22Rv1 (cell line): ENCODE measurements at regions not wholly inside any gene's neighbourhood (a gene's known extent, or its start where the extent isn't known, plus 50 kb on each side); places are given as distances from the start of the nearest gene placed in this dataset.
"Not testable (repeated sequence)": the region's sequence is repeated elsewhere in the genome, so short reads cannot be mapped to it uniquely, and the experiment has no call there.

Experiments used
- H3K27ac ChIP-seq: fragments of 450-650 bp; 2 replicates; pipeline ENCODE4 v1.5.1; 2017
- CTCF ChIP-seq: fragments of 450-650 bp; IDR thresholded peaks from 2 replicates; pipeline ENCODE4 v1.5.1; 2017; ENCODE audit warnings: mild to moderate bottlenecking
- ZFX ChIP-seq: fragments of 450-650 bp; IDR thresholded peaks from 2 replicates; pipeline ENCODE4 v1.6.1; 2017; ENCODE audit warnings: antibody characterized with exemption, borderline replicate concordance

- H3K27ac ChIP-seq: no peak overlapping the region
- TF ChIP-seq ZFX (no peak), CTCF (no peak)
Observed at GRCh38 chr7:152512706-152513105, 76.9 kb upstream of the KMT2C start.

- no peak overlapping the region for H3K27ac ChIP-seq
- TF ChIP-seq ZFX: no peak
- TF ChIP-seq CTCF: no peak
Observed at GRCh38 chr7:152511736-152512135, 75.9 kb upstream of the KMT2C start.

- TF ChIP-seq ZFX (no peak), CTCF (no peak)
- H3K27ac ChIP-seq: no peak overlapping the region
Observed at GRCh38 chr7:152508701-152509100, 72.9 kb upstream of the KMT2C start.

- TF ChIP-seq CTCF (no peak), ZFX (no peak)
- no peak overlapping the region for H3K27ac ChIP-seq
Observed at GRCh38 chr7:152505606-152506005, 69.8 kb upstream of the KMT2C start.

- TF ChIP-seq ZFX (no peak), CTCF (no peak)
Observed at GRCh38 chr7:152504816-152505215, 69.0 kb upstream of the KMT2C start.

GRCh38 chr7:152504367-152504766 is 68.6 kb upstream of the KMT2C start:
- no peak overlapping the region for H3K27ac ChIP-seq

More at GRCh38 chr7:152504816-152505215, 69.0 kb upstream of the KMT2C start:
- H3K27ac ChIP-seq: no peak overlapping the region

GRCh38 chr7:152502813-152503790 is 67.3 kb upstream of the KMT2C start:
- no peak for TF ChIP-seq CTCF
- TF ChIP-seq ZFX: no peak
- no peak overlapping the region for H3K27ac ChIP-seq

More at GRCh38 chr7:152504367-152504766, 68.6 kb upstream of the KMT2C start:
- no peak for TF ChIP-seq ZFX

- H3K27ac ChIP-seq: no peak overlapping the region
- no peak for TF ChIP-seq CTCF
- no peak for TF ChIP-seq ZFX
Observed at GRCh38 chr7:152501506-152501905, 65.7 kb upstream of the KMT2C start.

GRCh38 chr7:152499969-152500368 is 64.2 kb upstream of the KMT2C start:
- not testable (repeated sequence) for H3K27ac ChIP-seq
